ENCODE measurements at regions not wholly inside any gene's neighbourhood (a gene's known extent, or its start where the extent isn't known, plus 50 kb on each side); places are given as distances from the start of the nearest gene placed in this dataset.

GRCh38 chr1:83756984-83757717 lies 241.8 kb downstream of the TTLL7 start:
- DNase-seq (ENCODE audit: low read depth): no peak
- no peak overlapping the region for H3K4me3 ChIP-seq (ENCODE audit: low read depth, low read length)
- no peak for TF ChIP-seq CTCF (conservative IDR thresholded peaks at IDR 0.05; ENCODE audit: low read depth, low read length)

GRCh38 chr1:83751602-83752001 lies 247.3 kb downstream of the TTLL7 start:
- H3K4me3 ChIP-seq (ENCODE audit: low read depth, low read length): no peak overlapping the region
- no peak for DNase-seq (ENCODE audit: low read depth)
- no peak for TF ChIP-seq CTCF (conservative IDR thresholded peaks at IDR 0.05; ENCODE audit: low read depth, low read length)

GRCh38 chr1:83750201-83750600 lies 248.7 kb downstream of the TTLL7 start:
- H3K4me3 ChIP-seq (ENCODE audit: low read depth, low read length): no peak overlapping the region
- TF ChIP-seq CTCF (conservative IDR thresholded peaks at IDR 0.05; ENCODE audit: low read depth, low read length): no peak
- DNase-seq (ENCODE audit: low read depth): no peak

GRCh38 chr1:83747853-83748482 lies 251.0 kb downstream of the TTLL7 start:
- no peak for TF ChIP-seq CTCF (conservative IDR thresholded peaks at IDR 0.05; ENCODE audit: low read depth, low read length)
- no peak for DNase-seq (ENCODE audit: low read depth)

GRCh38 chr1:83746234-83746633 lies 252.7 kb downstream of the TTLL7 start:
- DNase-seq (ENCODE audit: low read depth): no peak
- TF ChIP-seq CTCF (conservative IDR thresholded peaks at IDR 0.05; ENCODE audit: low read depth, low read length): no peak
- no peak overlapping the region for H3K4me3 ChIP-seq (ENCODE audit: low read depth, low read length)

More at GRCh38 chr1:83747853-83748482, 251.0 kb downstream of the TTLL7 start:
- H3K4me3 ChIP-seq (ENCODE audit: low read depth, low read length): no peak overlapping the region

GRCh38 chr1:83742446-83742845 lies 256.5 kb downstream of the TTLL7 start:
- no peak for TF ChIP-seq CTCF (conservative IDR thresholded peaks at IDR 0.05; ENCODE audit: low read depth, low read length)
- no peak for DNase-seq (ENCODE audit: low read depth)
- no peak overlapping the region for H3K4me3 ChIP-seq (ENCODE audit: low read depth, low read length)

GRCh38 chr1:83741770-83742169 lies 257.2 kb downstream of the TTLL7 start:
- TF ChIP-seq CTCF (conservative IDR thresholded peaks at IDR 0.05; ENCODE audit: low read depth, low read length): no peak
- DNase-seq (ENCODE audit: low read depth): no peak
- no peak overlapping the region for H3K4me3 ChIP-seq (ENCODE audit: low read depth, low read length)

Data from epithelial cell of proximal tubule (primary cell).